Nephron (organoid): ENCODE measurements at regions not wholly inside any gene's neighbourhood (a gene's known extent, or its start where the extent isn't known, plus 50 kb on each side); places are given as distances from the start of the nearest gene placed in this dataset.

Experiments
- H3K27ac Mint-ChIP-seq, 3 experiments: 2 replicates each; pipeline ENCODE4 v1.8.0; 2020; ENCODE audit warnings: mixed read lengths in 3 of 3, mild to moderate bottlenecking in 2 of 3, moderate library complexity in 1 of 3
- H3K27me3 Mint-ChIP-seq: 2 replicates; pipeline ENCODE4 v1.8.0; 2021; ENCODE audit warnings: low read depth, mild to moderate bottlenecking, moderate library complexity, mixed read lengths
- H3K36me3 Mint-ChIP-seq: 2 replicates; pipeline ENCODE4 v1.8.0; 2020; ENCODE audit warnings: low read depth, mixed read lengths
- H3K4me1 Mint-ChIP-seq: 2 replicates; pipeline ENCODE4 v1.8.0; 2020; ENCODE audit warnings: mixed read lengths
- H3K4me3 Mint-ChIP-seq, 3 experiments: 2 replicates each; pipeline ENCODE4 v1.8.0; 2020; ENCODE audit warnings: mild to moderate bottlenecking in 3 of 3, mixed read lengths in 3 of 3, moderate library complexity in 2 of 3
- H3K9me3 Mint-ChIP-seq: 2 replicates; pipeline ENCODE4 v1.8.0; 2020; ENCODE audit warnings: mixed read lengths
- TF ChIP-seq, protein P1 (sequence below), 3 experiments: fragments of 200-600 bp; sonication (generic); IDR thresholded peaks; one replicate each; pipeline ENCODE4 v1.5.0; 2021; ENCODE audit warnings: antibody characterized with exemption in 3 of 3; ENCODE audit not compliant: unreplicated experiment in 3 of 3

DNA sequence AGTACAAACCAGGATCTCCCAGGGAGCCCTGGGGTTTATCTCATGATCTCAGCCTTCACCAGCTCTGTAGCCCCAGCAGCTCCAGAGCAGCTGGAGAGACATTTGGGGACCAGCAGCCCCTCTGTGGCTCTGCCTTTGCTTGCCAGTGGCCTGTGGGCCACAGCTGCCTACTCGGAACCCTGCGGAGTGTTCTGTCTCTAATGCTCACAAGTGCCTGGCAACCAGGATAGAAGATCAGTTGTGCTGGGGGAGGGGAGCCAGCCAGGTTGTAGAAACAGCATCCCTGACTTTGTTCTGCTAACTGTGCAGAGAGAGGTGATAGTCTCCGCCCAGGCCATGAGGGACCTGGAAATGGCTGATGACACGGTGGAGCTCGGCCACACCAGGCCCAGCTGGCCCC, 50.9 kb upstream of the KCNJ15 start:
- Mint-ChIP-seq H3K9me3 (peaks cover 19% of the 10 kb centered on the region), H3K27me3 (peaks cover 8% of the 10 kb centered on the region)

DNA sequence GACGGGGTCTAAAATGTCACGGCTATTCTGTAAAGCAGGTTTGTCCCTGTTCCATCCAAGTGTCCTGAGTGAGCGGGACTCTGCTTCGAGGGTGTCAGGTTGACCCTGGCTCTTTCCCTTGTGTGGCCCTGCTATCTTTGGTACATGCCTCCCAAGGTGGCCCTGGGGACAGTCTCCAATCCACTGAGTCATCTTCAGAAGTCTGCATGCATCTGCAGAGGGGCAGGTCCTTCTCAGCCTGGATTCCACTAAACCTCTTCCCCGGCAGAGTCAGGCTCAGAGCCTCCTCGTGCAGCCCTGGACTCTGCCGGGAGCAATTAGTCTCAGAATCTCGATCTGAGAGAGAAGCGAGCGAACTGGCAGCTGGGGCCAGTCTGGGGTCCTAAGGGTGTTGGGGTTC, 50.1 kb upstream of the KCNJ15 start:
- Mint-ChIP-seq H3K27ac (no peak overlapping the region), H3K27me3 (peaks cover 9% of the 10 kb centered on the region), H3K4me1 (no peaks in the 10 kb centered on the region), H3K36me3 (peaks cover 3% of the 10 kb centered on the region), H3K9me3 (peaks cover 19% of the 10 kb centered on the region), H3K4me3 (no peak overlapping the region)
- TF ChIP-seq, protein P1, sequence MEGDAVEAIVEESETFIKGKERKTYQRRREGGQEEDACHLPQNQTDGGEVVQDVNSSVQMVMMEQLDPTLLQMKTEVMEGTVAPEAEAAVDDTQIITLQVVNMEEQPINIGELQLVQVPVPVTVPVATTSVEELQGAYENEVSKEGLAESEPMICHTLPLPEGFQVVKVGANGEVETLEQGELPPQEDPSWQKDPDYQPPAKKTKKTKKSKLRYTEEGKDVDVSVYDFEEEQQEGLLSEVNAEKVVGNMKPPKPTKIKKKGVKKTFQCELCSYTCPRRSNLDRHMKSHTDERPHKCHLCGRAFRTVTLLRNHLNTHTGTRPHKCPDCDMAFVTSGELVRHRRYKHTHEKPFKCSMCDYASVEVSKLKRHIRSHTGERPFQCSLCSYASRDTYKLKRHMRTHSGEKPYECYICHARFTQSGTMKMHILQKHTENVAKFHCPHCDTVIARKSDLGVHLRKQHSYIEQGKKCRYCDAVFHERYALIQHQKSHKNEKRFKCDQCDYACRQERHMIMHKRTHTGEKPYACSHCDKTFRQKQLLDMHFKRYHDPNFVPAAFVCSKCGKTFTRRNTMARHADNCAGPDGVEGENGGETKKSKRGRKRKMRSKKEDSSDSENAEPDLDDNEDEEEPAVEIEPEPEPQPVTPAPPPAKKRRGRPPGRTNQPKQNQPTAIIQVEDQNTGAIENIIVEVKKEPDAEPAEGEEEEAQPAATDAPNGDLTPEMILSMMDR (IDR thresholded peaks at IDR 0.05; ENCODE audit: unreplicated experiment in 3 of 3): no peak

More for the DNA sequence above, 50.9 kb upstream of the KCNJ15 start:
- H3K27ac Mint-ChIP-seq: no peak overlapping the region
- TF ChIP-seq, protein P1 (IDR thresholded peaks at IDR 0.05; ENCODE audit: unreplicated experiment in 3 of 3): no peak
- peaks cover 3% of the 10 kb centered on the region for H3K36me3 Mint-ChIP-seq
- no peaks in the 10 kb centered on the region for H3K4me1 Mint-ChIP-seq
- H3K4me3 Mint-ChIP-seq: no peak overlapping the region
